ENCODE measurements at regions not wholly inside any gene's neighbourhood (a gene's known extent, or its start where the extent isn't known, plus 50 kb on each side); places are given as distances from the start of the nearest gene placed in this dataset.

DNA sequence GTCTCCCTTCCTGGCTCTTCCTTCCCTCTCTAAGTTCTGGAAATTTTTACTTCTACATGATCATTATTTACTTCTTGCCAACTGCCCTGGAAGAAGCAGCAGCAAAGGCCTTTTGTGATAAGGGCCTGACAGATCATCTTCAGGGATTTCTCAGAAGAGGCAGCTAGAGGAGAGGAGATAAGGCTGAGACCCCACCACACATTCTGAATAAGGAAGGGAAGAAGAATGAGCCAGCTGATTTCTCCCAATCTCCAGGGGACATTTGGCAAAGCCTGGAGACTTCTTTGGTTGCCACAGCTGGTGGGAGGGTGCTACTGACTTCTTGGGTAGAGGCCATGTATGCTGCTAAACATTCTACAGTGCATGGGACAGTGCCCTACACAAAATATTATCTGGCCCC is 122.4 kb upstream of the OR9Q1 start:
- no peak for TF ChIP-seq CTCF (IDR thresholded peaks at IDR 0.05)
- no peak for TF ChIP-seq POLR2A (IDR thresholded peaks at IDR 0.05)
